Mammary epithelial cell (primary cell): ENCODE measurements at regions not wholly inside any gene's neighbourhood (a gene's known extent, or its start where the extent isn't known, plus 50 kb on each side); places are given as distances from the start of the nearest gene placed in this dataset.

Source experiments
- CTCF ChIP-seq, 2 donors: IDR thresholded peaks in 1 of 2; conservative IDR thresholded peaks in 1 of 2; 2 replicates each; pipeline ENCODE4 v1.5.1; 2011 to 2012; ENCODE audit warnings: inconsistent platforms in 2 of 2, low read length in 2 of 2, mild to moderate bottlenecking in 2 of 2, control low read depth in 1 of 2, low read depth in 1 of 2; ENCODE audit not compliant: insufficient read depth in 1 of 2; ENCODE audit errors: extremely low read depth in 1 of 2
- EZH2 ChIP-seq: IDR thresholded peaks from 2 replicates; pipeline ENCODE4 v1.6.1; 2012; ENCODE audit warnings: low read length, inconsistent platforms, borderline replicate concordance

GRCh38 chr6:113758214-113758613 lies 98.9 kb upstream of the MARCKS start:
- TF ChIP-seq CTCF (conservative IDR thresholded peaks at IDR 0.05 in 1 of 2, IDR thresholded peaks at IDR 0.05 in 1 of 2; ENCODE audit: extremely low read depth in 1 of 2, insufficient read depth in 1 of 2, low read depth in 1 of 2, low read length in 2 of 2) (no peak), EZH2 (no peak)
